ENCODE measurements at regions not wholly inside any gene's neighbourhood (a gene's known extent, or its start where the extent isn't known, plus 50 kb on each side); places are given as distances from the start of the nearest gene placed in this dataset.
A peak's percentile ranks its signal among the peaks of the same experiment; 100 is the strongest.
"Not testable (repeated sequence)": the region's sequence is repeated elsewhere in the genome, so short reads cannot be mapped to it uniquely, and the experiment has no call there.

GRCh38 chr11:69893631-69894030 lies 74.4 kb upstream of the FGF3 start:
- no peaks in the 10 kb centered on the region for H3K9me3 ChIP-seq (ENCODE audit: control insufficient read depth in 3 of 3, low read length in 3 of 3)
- H3K36me3 ChIP-seq (ENCODE audit: control insufficient read depth in 3 of 3, insufficient read depth in 3 of 3, low read length in 3 of 3), result no peaks in the 10 kb centered on the region
- peaks cover 0 to 19% (median 16%) of the 10 kb centered on the region in 3 donors for H3K4me1 ChIP-seq (ENCODE audit: control insufficient read depth in 3 of 3, insufficient read depth in 3 of 3, low read length in 3 of 3)
- peaks cover 0 to 37% (median 24%) of the 10 kb centered on the region in 3 donors for H3K27me3 ChIP-seq (ENCODE audit: control insufficient read depth in 3 of 3, insufficient read depth in 3 of 3, low read length in 3 of 3)
- no peak overlapping the region for H3K4me3 ChIP-seq (ENCODE audit: low read length in 3 of 3)
- no peak overlapping the region for H3K27ac ChIP-seq (ENCODE audit: low read depth, low read length)
- no peak overlapping the region for H3K9ac ChIP-seq (ENCODE audit: low read depth in 1 of 3, low read length in 3 of 3)

DNA sequence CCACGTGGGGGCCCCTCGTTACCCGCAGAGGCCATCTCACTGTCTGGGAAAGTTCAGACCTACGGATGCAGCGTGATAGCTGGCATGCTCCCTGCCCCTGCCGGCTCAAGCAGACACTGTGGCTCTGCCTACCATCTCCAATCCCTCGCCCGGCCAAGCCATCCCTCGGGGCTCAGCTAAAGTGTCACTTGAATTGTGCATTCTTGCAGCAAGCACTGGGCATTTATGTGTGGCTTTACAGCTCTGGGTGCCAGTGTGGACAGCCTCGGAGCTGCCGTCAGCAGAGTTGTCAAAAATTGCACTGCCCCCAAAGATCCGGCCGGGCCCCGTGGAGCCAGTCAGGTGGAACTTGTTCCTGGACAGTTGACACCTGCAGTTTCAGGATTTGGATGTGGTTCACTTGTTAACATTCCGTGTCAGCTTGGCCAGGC lies 75.0 kb upstream of the FGF3 start:
- H3K27me3 ChIP-seq (ENCODE audit: control insufficient read depth in 3 of 3, insufficient read depth in 3 of 3, low read length in 3 of 3), result peaks cover 0 to 32% (median 23%) of the 10 kb centered on the region in 3 donors
- peaks cover 0 to 19% (median 16%) of the 10 kb centered on the region in 3 donors for H3K4me1 ChIP-seq (ENCODE audit: control insufficient read depth in 3 of 3, insufficient read depth in 3 of 3, low read length in 3 of 3)
- H3K9ac ChIP-seq (ENCODE audit: low read depth in 1 of 3, low read length in 3 of 3), result no peak overlapping the region
- no peak overlapping the region for H3K27ac ChIP-seq (ENCODE audit: low read depth, low read length)
- no peaks in the 10 kb centered on the region for H3K9me3 ChIP-seq (ENCODE audit: control insufficient read depth in 3 of 3, low read length in 3 of 3)
- H3K4me3 ChIP-seq (ENCODE audit: low read length in 3 of 3), result no peak overlapping the region
- H3K36me3 ChIP-seq (ENCODE audit: control insufficient read depth in 3 of 3, insufficient read depth in 3 of 3, low read length in 3 of 3), result no peaks in the 10 kb centered on the region

GRCh38 chr11:69894648-69895047 lies 75.4 kb upstream of the FGF3 start:
- Histone ChIP-seq H3K9ac (ENCODE audit: low read depth in 1 of 3, low read length in 3 of 3) (no peak overlapping the region), H3K27me3 (ENCODE audit: control insufficient read depth in 3 of 3, insufficient read depth in 3 of 3, low read length in 3 of 3) (peaks cover 0 to 27% (median 20%) of the 10 kb centered on the region in 3 donors), H3K9me3 (ENCODE audit: control insufficient read depth in 3 of 3, low read length in 3 of 3) (no peaks in the 10 kb centered on the region), H3K4me1 (ENCODE audit: control insufficient read depth in 3 of 3, insufficient read depth in 3 of 3, low read length in 3 of 3) (peaks cover 0 to 19% (median 16%) of the 10 kb centered on the region in 3 donors), H3K36me3 (ENCODE audit: control insufficient read depth in 3 of 3, insufficient read depth in 3 of 3, low read length in 3 of 3) (no peaks in the 10 kb centered on the region), H3K4me3 (ENCODE audit: low read length in 3 of 3) (no peak overlapping the region), H3K27ac (ENCODE audit: low read depth, low read length) (no peak overlapping the region)

- Histone ChIP-seq H3K9ac (ENCODE audit: low read depth in 1 of 3, low read length in 3 of 3) (no peak overlapping the region), H3K27ac (ENCODE audit: low read depth, low read length) (no peak overlapping the region), H3K36me3 (ENCODE audit: control insufficient read depth in 3 of 3, insufficient read depth in 3 of 3, low read length in 3 of 3) (no peaks in the 10 kb centered on the region), H3K9me3 (ENCODE audit: control insufficient read depth in 3 of 3, low read length in 3 of 3) (no peaks in the 10 kb centered on the region), H3K4me1 (ENCODE audit: control insufficient read depth in 3 of 3, insufficient read depth in 3 of 3, low read length in 3 of 3) (peaks cover 4 to 23% (median 22%) of the 10 kb centered on the region in 3 donors), H3K27me3 (ENCODE audit: control insufficient read depth in 3 of 3, insufficient read depth in 3 of 3, low read length in 3 of 3) (peaks cover 0 to 16% (median 12%) of the 10 kb centered on the region in 3 donors), H3K4me3 (ENCODE audit: low read length in 3 of 3) (no peak overlapping the region)
These were observed 77.0 kb upstream of the FGF3 start for GRCh38 chr11:69896250-69896649.

DNA sequence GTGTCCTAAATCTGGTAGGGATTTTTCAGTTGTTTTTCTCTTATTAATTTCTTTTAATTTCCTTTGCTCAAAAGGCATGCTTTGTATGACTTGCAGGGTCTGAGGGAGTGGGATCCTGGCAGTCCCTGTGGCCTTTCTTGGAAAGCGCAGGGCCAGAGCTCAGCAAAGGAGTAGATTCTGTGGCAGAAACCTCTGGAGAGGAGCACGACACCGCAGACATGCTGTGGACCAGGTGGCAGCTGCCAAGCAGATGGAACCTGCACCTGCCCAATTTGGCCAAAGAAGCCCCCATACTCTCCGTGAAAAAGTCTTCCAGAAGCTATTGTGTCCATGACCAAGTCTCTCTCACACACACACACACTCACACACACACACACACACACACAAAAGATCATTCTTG lies 78.9 kb upstream of the FGF3 start:
- Histone ChIP-seq H3K36me3 (ENCODE audit: control insufficient read depth in 3 of 3, insufficient read depth in 3 of 3, low read length in 3 of 3) (no peaks in the 10 kb centered on the region), H3K27ac (ENCODE audit: low read depth, low read length) (no peak overlapping the region), H3K4me1 (ENCODE audit: control insufficient read depth in 3 of 3, insufficient read depth in 3 of 3, low read length in 3 of 3) (peaks cover 4 to 8% (median 6%) of the 10 kb centered on the region in 3 donors), H3K9me3 (ENCODE audit: control insufficient read depth in 3 of 3, low read length in 3 of 3) (peaks cover 0 to 2% (median 0%) of the 10 kb centered on the region in 3 donors), H3K4me3 (ENCODE audit: low read length in 3 of 3) (no peak overlapping the region), H3K27me3 (ENCODE audit: control insufficient read depth in 3 of 3, insufficient read depth in 3 of 3, low read length in 3 of 3) (peaks cover 0 to 8% (median under 1%) of the 10 kb centered on the region in 3 donors), H3K9ac (ENCODE audit: low read depth in 1 of 3, low read length in 3 of 3) (no peak overlapping the region)

DNA sequence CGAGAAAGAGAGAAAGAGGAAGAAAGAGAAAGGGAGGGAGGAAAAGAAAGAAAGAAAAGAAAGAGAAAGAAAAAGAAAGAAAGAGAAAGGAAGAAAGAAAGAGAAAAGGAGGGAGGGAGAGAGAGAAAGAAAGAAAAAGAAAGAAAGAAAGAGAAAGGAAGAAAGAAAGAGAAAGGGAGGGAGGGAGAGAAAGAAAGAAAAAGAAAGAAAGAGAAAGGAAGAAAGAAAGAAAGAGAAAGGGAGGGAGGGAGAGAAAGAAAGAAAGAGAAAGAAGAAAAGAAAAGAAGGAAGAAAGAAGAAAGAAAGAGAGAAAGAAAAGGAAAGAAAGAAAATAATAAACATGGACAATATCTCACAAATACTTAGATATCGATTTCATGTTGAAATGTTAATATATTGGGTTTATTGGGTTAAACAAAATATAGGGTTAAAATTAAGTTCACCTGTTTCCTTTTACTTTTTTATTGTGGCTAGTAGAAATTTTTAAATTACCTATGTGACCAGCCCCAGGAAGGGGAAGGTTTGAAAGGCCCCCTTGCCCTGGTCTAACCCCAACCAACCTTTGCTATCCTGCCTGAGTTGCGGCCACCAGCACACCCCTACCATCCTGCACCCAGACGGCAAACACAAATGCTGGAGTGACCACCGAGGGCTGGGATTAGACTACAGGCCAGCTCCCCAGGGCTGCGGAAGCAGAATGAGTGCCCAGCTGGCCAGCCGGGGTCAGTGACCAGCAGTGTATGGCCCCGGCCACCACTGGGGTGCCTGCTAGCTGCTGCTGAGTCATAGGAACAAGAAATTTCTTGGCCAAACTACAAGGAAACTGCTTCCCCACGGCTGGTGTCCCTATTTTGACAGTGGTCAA lies 81.0 kb upstream of the FGF3 start:
- H3K4me1 ChIP-seq (ENCODE audit: control insufficient read depth in 3 of 3, insufficient read depth in 3 of 3, low read length in 3 of 3), result peaks cover 4 to 8% (median 6%) of the 10 kb centered on the region in 3 donors
- H3K9me3 ChIP-seq (ENCODE audit: control insufficient read depth in 3 of 3, low read length in 3 of 3), result peaks cover 0 to 2% (median 0%) of the 10 kb centered on the region in 3 donors
- peak overlapping the region in 1 of 3 donors; percentile 57 for H3K9ac ChIP-seq (ENCODE audit: low read depth in 1 of 3, low read length in 3 of 3)
- no peaks in the 10 kb centered on the region for H3K36me3 ChIP-seq (ENCODE audit: control insufficient read depth in 3 of 3, insufficient read depth in 3 of 3, low read length in 3 of 3)
- H3K27me3 ChIP-seq (ENCODE audit: control insufficient read depth in 3 of 3, insufficient read depth in 3 of 3, low read length in 3 of 3), result peaks cover 0 to 4% (median 2%) of the 10 kb centered on the region in 3 donors
- no peak overlapping the region for H3K27ac ChIP-seq (ENCODE audit: low read depth, low read length)
- peak overlapping the region in 1 of 3 donors; percentile 22 for H3K4me3 ChIP-seq (ENCODE audit: low read length in 3 of 3)

- not testable (repeated sequence) for H3K4me3 ChIP-seq (ENCODE audit: low read length in 3 of 3); H3K4me1 ChIP-seq (ENCODE audit: control insufficient read depth in 3 of 3, insufficient read depth in 3 of 3, low read length in 3 of 3); H3K27ac ChIP-seq (ENCODE audit: low read depth, low read length); H3K36me3 ChIP-seq (ENCODE audit: control insufficient read depth in 3 of 3, insufficient read depth in 3 of 3, low read length in 3 of 3); H3K9ac ChIP-seq (ENCODE audit: low read depth in 1 of 3, low read length in 3 of 3); H3K9me3 ChIP-seq (ENCODE audit: control insufficient read depth in 3 of 3, low read length in 3 of 3); H3K27me3 ChIP-seq (ENCODE audit: control insufficient read depth in 3 of 3, insufficient read depth in 3 of 3, low read length in 3 of 3)
These were observed 81.6 kb upstream of the FGF3 start for GRCh38 chr11:69900822-69901302.

GRCh38 chr11:69902337-69902736 lies 83.1 kb upstream of the FGF3 start:
- Histone ChIP-seq H3K4me3 (ENCODE audit: low read length in 3 of 3) (no peak overlapping the region), H3K36me3 (ENCODE audit: control insufficient read depth in 3 of 3, insufficient read depth in 3 of 3, low read length in 3 of 3) (no peaks in the 10 kb centered on the region), H3K9me3 (ENCODE audit: control insufficient read depth in 3 of 3, low read length in 3 of 3) (peaks cover 0 to 2% (median 0%) of the 10 kb centered on the region in 3 donors), H3K4me1 (ENCODE audit: control insufficient read depth in 3 of 3, insufficient read depth in 3 of 3, low read length in 3 of 3) (peaks cover 4 to 8% (median 6%) of the 10 kb centered on the region in 3 donors), H3K9ac (ENCODE audit: low read depth in 1 of 3, low read length in 3 of 3) (no peak overlapping the region), H3K27me3 (ENCODE audit: control insufficient read depth in 3 of 3, insufficient read depth in 3 of 3, low read length in 3 of 3) (peaks cover 0 to 19% (median 5%) of the 10 kb centered on the region in 3 donors), H3K27ac (ENCODE audit: low read depth, low read length) (no peak overlapping the region)

DNA sequence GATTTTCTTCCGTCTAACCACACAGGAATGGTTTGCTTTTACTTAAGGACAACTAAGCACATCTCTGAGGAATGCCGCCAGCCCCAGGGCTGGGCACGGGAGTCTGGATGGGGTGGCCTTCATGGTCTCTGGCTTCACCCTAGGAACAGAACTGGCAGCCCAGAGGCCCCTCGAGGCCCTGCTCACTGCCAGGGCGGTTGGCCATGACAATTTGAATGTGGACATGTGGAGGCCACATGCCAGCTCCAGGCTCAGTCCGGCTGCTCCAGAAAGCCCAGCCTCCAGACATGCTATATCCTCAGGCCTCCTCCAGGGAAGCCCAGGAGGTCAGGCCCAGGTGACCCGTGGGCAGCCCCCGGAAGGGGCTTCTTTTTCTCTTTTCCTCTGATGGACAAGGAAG lies 84.0 kb upstream of the FGF3 start:
- H3K9ac ChIP-seq (ENCODE audit: low read depth in 1 of 3, low read length in 3 of 3), result no peak overlapping the region
- H3K27me3 ChIP-seq (ENCODE audit: control insufficient read depth in 3 of 3, insufficient read depth in 3 of 3, low read length in 3 of 3), result peaks cover 4 to 25% (median 12%) of the 10 kb centered on the region in 3 donors
- no peak overlapping the region for H3K4me3 ChIP-seq (ENCODE audit: low read length in 3 of 3)

More for the DNA sequence above, 84.0 kb upstream of the FGF3 start:
- Histone ChIP-seq H3K27ac (ENCODE audit: low read depth, low read length) (no peak overlapping the region), H3K4me1 (ENCODE audit: control insufficient read depth in 3 of 3, insufficient read depth in 3 of 3, low read length in 3 of 3) (peaks cover 4 to 8% (median 6%) of the 10 kb centered on the region in 3 donors), H3K36me3 (ENCODE audit: control insufficient read depth in 3 of 3, insufficient read depth in 3 of 3, low read length in 3 of 3) (no peaks in the 10 kb centered on the region), H3K9me3 (ENCODE audit: control insufficient read depth in 3 of 3, low read length in 3 of 3) (peaks cover 0 to 2% (median 0%) of the 10 kb centered on the region in 3 donors)
